MM.1S (cell line): ENCODE measurements at regions not wholly inside any gene's neighbourhood (a gene's known extent, or its start where the extent isn't known, plus 50 kb on each side); places are given as distances from the start of the nearest gene placed in this dataset.

Experiments used
- DNase-seq: peaks from one replicate; pipeline ENCODE4 v3.0.0-alpha.2; 2015
- H2AFZ ChIP-seq: fragments of 300-600 bp; sonication (generic); 2 replicates; pipeline ENCODE4 v1.6.0; 2016; ENCODE audit warnings: antibody characterized with exemption, low read length
- H3F3A ChIP-seq: fragments of 300-600 bp; sonication (generic); 2 replicates; pipeline ENCODE4 v1.6.1; 2016; ENCODE audit warnings: mild to moderate bottlenecking, antibody characterized with exemption, low read length, moderate library complexity, mixed read lengths; ENCODE audit not compliant: insufficient read depth
- H3K27ac ChIP-seq: fragments of 300-600 bp; sonication (generic); 2 replicates; pipeline ENCODE4 v1.5.1; 2016; ENCODE audit warnings: mild to moderate bottlenecking, low read length
- H3K27me3 ChIP-seq: fragments of 300-600 bp; sonication (generic); replicated peaks from 2 replicates; pipeline ENCODE4 v1.6.0; 2016; ENCODE audit warnings: low read length; ENCODE audit not compliant: insufficient read depth
- H3K36me3 ChIP-seq: fragments of 300-600 bp; sonication (generic); replicated peaks from 2 replicates; pipeline ENCODE4 v1.6.1; 2016; ENCODE audit warnings: mild to moderate bottlenecking, low read length, mixed read lengths; ENCODE audit not compliant: insufficient read depth
- H3K4me1 ChIP-seq: fragments of 300-600 bp; sonication (generic); 2 replicates; pipeline ENCODE4 v1.6.1; 2016; ENCODE audit warnings: low read length, mixed read lengths
- H3K4me2 ChIP-seq: fragments of 300-600 bp; sonication (generic); 2 replicates; pipeline ENCODE4 v1.6.0; 2016; ENCODE audit warnings: low read depth, low read length
- H3K4me3 ChIP-seq: fragments of 300-600 bp; sonication (generic); 2 replicates; pipeline ENCODE4 v1.5.1; 2016; ENCODE audit warnings: low read length, mixed read lengths
- H3K79me2 ChIP-seq: fragments of 300-600 bp; sonication (generic); 2 replicates; pipeline ENCODE4 v1.6.1; 2016; ENCODE audit warnings: mixed run types, low read length, mixed read lengths
- H3K9ac ChIP-seq: fragments of 300-600 bp; sonication (generic); 2 replicates; pipeline ENCODE4 v1.6.1; 2016; ENCODE audit warnings: low read length, mixed read lengths
- H3K9me2 ChIP-seq: fragments of 300-600 bp; sonication (generic); replicated peaks from 2 replicates; pipeline ENCODE4 v1.6.1; 2016; ENCODE audit warnings: mild to moderate bottlenecking, low read length, mixed read lengths; ENCODE audit not compliant: insufficient read depth
- H3K9me3 ChIP-seq: fragments of 300-600 bp; sonication (generic); replicated peaks from 2 replicates; pipeline ENCODE4 v1.6.1; 2016; ENCODE audit warnings: mild to moderate bottlenecking, low read length, mixed read lengths; ENCODE audit not compliant: insufficient read depth
- H4K20me1 ChIP-seq: fragments of 300-600 bp; sonication (generic); 2 replicates; pipeline ENCODE4 v1.6.1; 2016; ENCODE audit warnings: mild to moderate bottlenecking, low read length, moderate library complexity, mixed read lengths; ENCODE audit not compliant: insufficient read depth
- EZH2 ChIP-seq: fragments of 300-600 bp; sonication (generic); optimal IDR thresholded peaks from 2 replicates; pipeline ENCODE3; 2017; ENCODE audit warnings: low read depth, mild to moderate bottlenecking, antibody characterized with exemption, low read length, mixed read lengths
- EZH2phosphoT487 ChIP-seq: fragments of 300-600 bp; sonication (generic); IDR thresholded peaks from 2 replicates; pipeline ENCODE4 v1.6.1; 2018; ENCODE audit warnings: antibody characterized with exemption, low read length
- TF ChIP-seq, protein P1 (sequence below): fragments of 300-600 bp; sonication (generic); IDR thresholded peaks from 2 replicates; pipeline ENCODE4 v1.5.1; 2016; ENCODE audit warnings: antibody characterized with exemption, low read length, mixed read lengths

DNA sequence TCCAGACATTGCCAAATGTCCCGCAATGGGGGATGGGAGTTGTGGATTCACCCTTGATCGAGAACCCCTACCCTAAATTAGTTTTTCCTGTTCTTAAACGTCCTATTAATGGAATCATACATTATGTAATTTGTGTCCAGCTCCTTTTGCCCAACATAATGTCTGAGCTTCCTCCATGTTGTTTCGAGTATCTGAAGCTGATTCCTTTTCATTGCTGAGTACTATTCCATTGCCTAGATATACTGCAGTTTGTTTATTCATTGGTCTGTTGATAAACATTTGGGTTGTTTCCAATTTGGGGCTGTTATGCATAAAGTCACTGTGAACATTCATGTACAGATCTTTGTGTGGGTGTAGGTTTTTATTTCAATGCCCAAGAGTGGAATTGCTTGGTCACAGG is 251.3 kb downstream of the BCOR start:
- H3F3A ChIP-seq, result no peaks in the 10 kb centered on the region
- H3K4me2 ChIP-seq, result no peak overlapping the region
- H3K36me3 ChIP-seq, result no peaks in the 10 kb centered on the region
- H3K9ac ChIP-seq, result no peak overlapping the region
- H3K9me3 ChIP-seq, result no peaks in the 10 kb centered on the region
- DNase-seq, result no peak
- no peaks in the 10 kb centered on the region for H4K20me1 ChIP-seq
- no peak overlapping the region for H3K4me3 ChIP-seq
- no peaks in the 10 kb centered on the region for H3K27me3 ChIP-seq
- H3K4me1 ChIP-seq, result peaks cover 10% of the 10 kb centered on the region
- no peak overlapping the region for H3K27ac ChIP-seq
- no peaks in the 10 kb centered on the region for H3K9me2 ChIP-seq
- H3K79me2 ChIP-seq, result no peaks in the 10 kb centered on the region
- TF ChIP-seq EZH2phosphoT487 (no peak), EZH2 (no peak)
- TF ChIP-seq, protein P1, sequence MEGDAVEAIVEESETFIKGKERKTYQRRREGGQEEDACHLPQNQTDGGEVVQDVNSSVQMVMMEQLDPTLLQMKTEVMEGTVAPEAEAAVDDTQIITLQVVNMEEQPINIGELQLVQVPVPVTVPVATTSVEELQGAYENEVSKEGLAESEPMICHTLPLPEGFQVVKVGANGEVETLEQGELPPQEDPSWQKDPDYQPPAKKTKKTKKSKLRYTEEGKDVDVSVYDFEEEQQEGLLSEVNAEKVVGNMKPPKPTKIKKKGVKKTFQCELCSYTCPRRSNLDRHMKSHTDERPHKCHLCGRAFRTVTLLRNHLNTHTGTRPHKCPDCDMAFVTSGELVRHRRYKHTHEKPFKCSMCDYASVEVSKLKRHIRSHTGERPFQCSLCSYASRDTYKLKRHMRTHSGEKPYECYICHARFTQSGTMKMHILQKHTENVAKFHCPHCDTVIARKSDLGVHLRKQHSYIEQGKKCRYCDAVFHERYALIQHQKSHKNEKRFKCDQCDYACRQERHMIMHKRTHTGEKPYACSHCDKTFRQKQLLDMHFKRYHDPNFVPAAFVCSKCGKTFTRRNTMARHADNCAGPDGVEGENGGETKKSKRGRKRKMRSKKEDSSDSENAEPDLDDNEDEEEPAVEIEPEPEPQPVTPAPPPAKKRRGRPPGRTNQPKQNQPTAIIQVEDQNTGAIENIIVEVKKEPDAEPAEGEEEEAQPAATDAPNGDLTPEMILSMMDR, result no peak
- no peak overlapping the region for H2AFZ ChIP-seq

GRCh38 chrX:39848243-39848642 is 249.5 kb downstream of the BCOR start:
- H3K27me3 ChIP-seq, result no peaks in the 10 kb centered on the region
- peaks cover 15% of the 10 kb centered on the region for H3K79me2 ChIP-seq
- no peak overlapping the region for H2AFZ ChIP-seq
- H3F3A ChIP-seq, result no peaks in the 10 kb centered on the region
- no peak for DNase-seq
- H4K20me1 ChIP-seq, result no peaks in the 10 kb centered on the region
- no peak overlapping the region for H3K4me2 ChIP-seq
- H3K9me3 ChIP-seq, result no peaks in the 10 kb centered on the region
- no peak for TF ChIP-seq EZH2phosphoT487
- no peak overlapping the region for H3K27ac ChIP-seq
- no peaks in the 10 kb centered on the region for H3K9me2 ChIP-seq
- peaks cover 25% of the 10 kb centered on the region for H3K4me1 ChIP-seq
- H3K36me3 ChIP-seq, result no peaks in the 10 kb centered on the region
- H3K9ac ChIP-seq, result no peak overlapping the region
- H3K4me3 ChIP-seq, result no peak overlapping the region

GRCh38 chrX:39848900-39849299 is 248.9 kb downstream of the BCOR start:
- no peak overlapping the region for H3K4me2 ChIP-seq
- no peaks in the 10 kb centered on the region for H3K9me2 ChIP-seq
- TF ChIP-seq EZH2 (no peak), EZH2phosphoT487 (no peak)
- TF ChIP-seq, protein P1, result no peak
- H3K27ac ChIP-seq, result no peak overlapping the region
- H4K20me1 ChIP-seq, result no peaks in the 10 kb centered on the region
- H3K79me2 ChIP-seq, result peaks cover 22% of the 10 kb centered on the region
- H3K9ac ChIP-seq, result no peak overlapping the region
- H3K4me1 ChIP-seq, result peaks cover 27% of the 10 kb centered on the region
- no peak for DNase-seq
- no peaks in the 10 kb centered on the region for H3K27me3 ChIP-seq
- H3K4me3 ChIP-seq, result no peak overlapping the region
- H3K36me3 ChIP-seq, result no peaks in the 10 kb centered on the region
- H2AFZ ChIP-seq, result no peak overlapping the region
- no peaks in the 10 kb centered on the region for H3K9me3 ChIP-seq
- peaks cover under 1% of the 10 kb centered on the region; the same call in 1 of the 2 replicates for H3F3A ChIP-seq

DNA sequence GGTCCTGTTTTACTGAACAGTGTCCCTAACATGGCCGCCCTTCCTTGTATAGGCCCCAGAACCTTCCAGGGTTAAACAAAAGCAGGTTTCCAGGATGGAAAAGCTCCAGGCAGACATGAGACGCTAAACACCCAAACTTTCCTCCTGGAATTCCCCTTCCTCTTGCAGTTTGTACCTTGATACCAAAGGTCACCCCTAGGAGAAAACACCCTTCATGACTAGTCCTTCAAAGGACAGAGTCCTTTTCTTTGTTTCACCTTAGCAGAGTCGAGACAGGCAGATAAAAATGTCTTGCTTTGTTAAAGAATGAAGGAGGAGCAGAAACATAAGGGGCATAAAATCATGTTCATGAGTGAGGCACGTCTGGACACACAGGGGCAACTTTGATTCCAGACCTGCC is 247.5 kb downstream of the BCOR start:
- H3K4me1 ChIP-seq, result peaks cover 27% of the 10 kb centered on the region
- peaks cover 14% of the 10 kb centered on the region for H3F3A ChIP-seq
- no peaks in the 10 kb centered on the region for H3K36me3 ChIP-seq
- H4K20me1 ChIP-seq, result no peaks in the 10 kb centered on the region
- no peaks in the 10 kb centered on the region for H3K9me2 ChIP-seq
- H2AFZ ChIP-seq, result no peak overlapping the region
- H3K9ac ChIP-seq, result no peak overlapping the region
- no peak overlapping the region for H3K27ac ChIP-seq
- TF ChIP-seq, protein P1, result no peak
- TF ChIP-seq EZH2, result no peak
- no peak for TF ChIP-seq EZH2phosphoT487
- no peak overlapping the region for H3K4me3 ChIP-seq
- no peak overlapping the region for H3K4me2 ChIP-seq
- H3K9me3 ChIP-seq, result no peaks in the 10 kb centered on the region
- peaks cover 32% of the 10 kb centered on the region for H3K79me2 ChIP-seq
- no peaks in the 10 kb centered on the region for H3K27me3 ChIP-seq
- DNase-seq, result no peak
